ENCODE measurements at regions not wholly inside any gene's neighbourhood (a gene's known extent, or its start where the extent isn't known, plus 50 kb on each side); places are given as distances from the start of the nearest gene placed in this dataset.

GRCh38 chr10:10661176-10661575 is 356.5 kb upstream of the CELF2 start:
- TF ChIP-seq POLR2A (IDR thresholded peaks at IDR 0.05) = no peak
- TF ChIP-seq, protein P1, sequence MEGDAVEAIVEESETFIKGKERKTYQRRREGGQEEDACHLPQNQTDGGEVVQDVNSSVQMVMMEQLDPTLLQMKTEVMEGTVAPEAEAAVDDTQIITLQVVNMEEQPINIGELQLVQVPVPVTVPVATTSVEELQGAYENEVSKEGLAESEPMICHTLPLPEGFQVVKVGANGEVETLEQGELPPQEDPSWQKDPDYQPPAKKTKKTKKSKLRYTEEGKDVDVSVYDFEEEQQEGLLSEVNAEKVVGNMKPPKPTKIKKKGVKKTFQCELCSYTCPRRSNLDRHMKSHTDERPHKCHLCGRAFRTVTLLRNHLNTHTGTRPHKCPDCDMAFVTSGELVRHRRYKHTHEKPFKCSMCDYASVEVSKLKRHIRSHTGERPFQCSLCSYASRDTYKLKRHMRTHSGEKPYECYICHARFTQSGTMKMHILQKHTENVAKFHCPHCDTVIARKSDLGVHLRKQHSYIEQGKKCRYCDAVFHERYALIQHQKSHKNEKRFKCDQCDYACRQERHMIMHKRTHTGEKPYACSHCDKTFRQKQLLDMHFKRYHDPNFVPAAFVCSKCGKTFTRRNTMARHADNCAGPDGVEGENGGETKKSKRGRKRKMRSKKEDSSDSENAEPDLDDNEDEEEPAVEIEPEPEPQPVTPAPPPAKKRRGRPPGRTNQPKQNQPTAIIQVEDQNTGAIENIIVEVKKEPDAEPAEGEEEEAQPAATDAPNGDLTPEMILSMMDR (IDR thresholded peaks at IDR 0.05) = no peak
